Stomach (tissue), 8 donors: ENCODE measurements at regions not wholly inside any gene's neighbourhood (a gene's known extent, or its start where the extent isn't known, plus 50 kb on each side); places are given as distances from the start of the nearest gene placed in this dataset.

Experiments
- DNase-seq, 2 donors: peaks; one replicate each; pipeline versions ENCODE4 v3.0.0 to v3.0.0-alpha.2; 2013 to 2019
- H3K27ac ChIP-seq, 5 donors: fragments of 200-600 bp in 4 of 5; sonication (generic) in 4 of 5; one replicate each; pipeline ENCODE4 v1.5.1; 2013 to 2019; ENCODE audit warnings: mild to moderate bottlenecking in 1 of 5, moderate library complexity in 1 of 5
- H3K27me3 ChIP-seq, 3 donors: fragments of 200-600 bp; sonication (generic); one replicate each; pipeline ENCODE4 v1.5.1; 2017 to 2019; ENCODE audit warnings: mixed run types in 1 of 3
- H3K36me3 ChIP-seq, 4 donors: fragments of 200-600 bp; sonication (generic); 1 replicate in 3 of 4; 2 replicates in 1 of 4; pipeline ENCODE4 v1.5.1; 2016 to 2019
- H3K4me1 ChIP-seq, 4 donors: fragments of 200-600 bp; sonication (generic); one replicate each; pipeline ENCODE4 v1.5.1; 2016 to 2019
- H3K4me3 ChIP-seq, 4 donors: fragments of 200-600 bp; sonication (generic) in 3 of 4; one replicate each; pipeline ENCODE4 v1.5.1; 2016 to 2019; ENCODE audit warnings: mild to moderate bottlenecking in 1 of 4
- H3K9me3 ChIP-seq, 4 donors: fragments of 200-600 bp; sonication (generic); one replicate each; pipeline ENCODE4 v1.5.1; 2016 to 2019
- EP300 ChIP-seq: sonication (generic); formaldehyde crosslinking; IDR thresholded peaks from one replicate; pipeline ENCODE4 v1.6.1; 2017; ENCODE audit warnings: antibody characterized with exemption
- POLR2A ChIP-seq, 4 donors: fragments of 450-650 bp; IDR thresholded peaks; one replicate each; pipeline ENCODE4 v1.6.1; 2016; ENCODE audit warnings: antibody characterized with exemption in 4 of 4, control low read depth in 2 of 4, mild to moderate bottlenecking in 1 of 4, moderate library complexity in 1 of 4
- POLR2AphosphoS5 ChIP-seq, 3 donors: sonication (generic); formaldehyde crosslinking; IDR thresholded peaks; one replicate each; pipeline ENCODE4 v1.6.1; 2016; ENCODE audit warnings: antibody characterized with exemption in 3 of 3
- WGBS, 5 donors: extraction: QIAGEN DNeasy Blood & Tissue Kit in 3 of 5; methylation state at CpG; one replicate each; pipeline versions ENCODE4 v1.1.5 to v1.1.7; 2013 to 2018; 5-methylcytosine and 5-hydroxymethylcytosine counted together
- intact Hi-C: fragments of 100-400 bp; cut with DNase I; formaldehyde crosslinking; loops from one replicate; pipeline ENCODE4 v1.15.1; 2023; ENCODE audit warnings: low total_unique reads
- TF ChIP-seq, protein P1 (sequence below), 7 experiments: fragments of 450-650 bp in 4 of 7; fragments of 200-600 bp in 3 of 7; sonication (generic) in 3 of 7; IDR thresholded peaks; one replicate each; pipeline ENCODE4 v1.5.1; 2016 to 2019; ENCODE audit warnings: antibody characterized with exemption in 7 of 7, control low read depth in 2 of 7, mild to moderate bottlenecking in 1 of 7
- donor health status: healthy with polysubstance abuse.
- donor health status: Bipolar disorder and iron deficiency.
- donor health status: healthy.

DNA sequence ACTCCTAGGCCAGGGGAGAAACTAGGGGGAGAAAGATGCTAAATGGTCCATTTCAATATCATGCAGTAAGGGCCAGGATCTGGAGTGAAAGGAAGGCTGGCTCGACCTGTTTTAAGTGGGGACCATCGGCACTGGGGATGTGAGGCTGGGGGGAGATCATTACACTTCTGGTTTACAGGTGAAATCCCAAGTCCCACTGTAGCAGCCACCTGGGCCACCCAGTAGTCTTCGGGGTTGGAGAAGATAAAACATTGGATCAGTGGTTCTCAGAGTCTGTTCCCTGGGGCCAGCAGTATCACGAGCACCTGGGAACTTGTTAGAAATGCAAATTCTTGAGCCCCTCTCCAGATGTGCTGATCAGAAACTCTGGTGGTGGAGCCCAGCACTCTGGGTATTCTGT is 111.3 kb upstream of the ALDH1B1 start:
- 78 to 89% (median 83%) methylated on average over 4 of the region's 4 CpGs for WGBS, 5 donors
- H3K4me3 ChIP-seq = no peak overlapping the region
- H3K9me3 ChIP-seq = no peaks in the 10 kb centered on the region
- DNase-seq = no peak
- H3K27ac ChIP-seq = no peak overlapping the region
- H3K36me3 ChIP-seq = no peaks in the 10 kb centered on the region
- no peaks in the 10 kb centered on the region for H3K4me1 ChIP-seq
- TF ChIP-seq, protein P1, sequence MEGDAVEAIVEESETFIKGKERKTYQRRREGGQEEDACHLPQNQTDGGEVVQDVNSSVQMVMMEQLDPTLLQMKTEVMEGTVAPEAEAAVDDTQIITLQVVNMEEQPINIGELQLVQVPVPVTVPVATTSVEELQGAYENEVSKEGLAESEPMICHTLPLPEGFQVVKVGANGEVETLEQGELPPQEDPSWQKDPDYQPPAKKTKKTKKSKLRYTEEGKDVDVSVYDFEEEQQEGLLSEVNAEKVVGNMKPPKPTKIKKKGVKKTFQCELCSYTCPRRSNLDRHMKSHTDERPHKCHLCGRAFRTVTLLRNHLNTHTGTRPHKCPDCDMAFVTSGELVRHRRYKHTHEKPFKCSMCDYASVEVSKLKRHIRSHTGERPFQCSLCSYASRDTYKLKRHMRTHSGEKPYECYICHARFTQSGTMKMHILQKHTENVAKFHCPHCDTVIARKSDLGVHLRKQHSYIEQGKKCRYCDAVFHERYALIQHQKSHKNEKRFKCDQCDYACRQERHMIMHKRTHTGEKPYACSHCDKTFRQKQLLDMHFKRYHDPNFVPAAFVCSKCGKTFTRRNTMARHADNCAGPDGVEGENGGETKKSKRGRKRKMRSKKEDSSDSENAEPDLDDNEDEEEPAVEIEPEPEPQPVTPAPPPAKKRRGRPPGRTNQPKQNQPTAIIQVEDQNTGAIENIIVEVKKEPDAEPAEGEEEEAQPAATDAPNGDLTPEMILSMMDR (IDR thresholded peaks at IDR 0.05) = no peak
- TF ChIP-seq POLR2A (IDR thresholded peaks at IDR 0.05) (no peak), EP300 (no peak), POLR2AphosphoS5 (IDR thresholded peaks at IDR 0.05) (no peak)
- intact Hi-C loops = no loop called here
- peaks cover 0 to 4% (median 0%) of the 10 kb centered on the region in 3 donors for H3K27me3 ChIP-seq

- 62 to 78% (median 69%) methylated on average over 6 of the region's 6 CpGs for WGBS, 5 donors
- Histone ChIP-seq H3K27me3 (peaks cover 0 to 4% (median 0%) of the 10 kb centered on the region in 3 donors), H3K4me3 (no peak overlapping the region), H3K36me3 (no peaks in the 10 kb centered on the region), H3K9me3 (no peaks in the 10 kb centered on the region), H3K27ac (no peak overlapping the region), H3K4me1 (no peaks in the 10 kb centered on the region)
- no peak for TF ChIP-seq POLR2AphosphoS5 (IDR thresholded peaks at IDR 0.05)
- TF ChIP-seq EP300 = no peak
- TF ChIP-seq, protein P1 (IDR thresholded peaks at IDR 0.05) = no peak
- TF ChIP-seq POLR2A (IDR thresholded peaks at IDR 0.05) = no peak
- DNase-seq = no peak
- intact Hi-C loops = no loop called here
These were observed 112.2 kb upstream of the ALDH1B1 start for GRCh38 chr9:38280251-38280800.

DNA sequence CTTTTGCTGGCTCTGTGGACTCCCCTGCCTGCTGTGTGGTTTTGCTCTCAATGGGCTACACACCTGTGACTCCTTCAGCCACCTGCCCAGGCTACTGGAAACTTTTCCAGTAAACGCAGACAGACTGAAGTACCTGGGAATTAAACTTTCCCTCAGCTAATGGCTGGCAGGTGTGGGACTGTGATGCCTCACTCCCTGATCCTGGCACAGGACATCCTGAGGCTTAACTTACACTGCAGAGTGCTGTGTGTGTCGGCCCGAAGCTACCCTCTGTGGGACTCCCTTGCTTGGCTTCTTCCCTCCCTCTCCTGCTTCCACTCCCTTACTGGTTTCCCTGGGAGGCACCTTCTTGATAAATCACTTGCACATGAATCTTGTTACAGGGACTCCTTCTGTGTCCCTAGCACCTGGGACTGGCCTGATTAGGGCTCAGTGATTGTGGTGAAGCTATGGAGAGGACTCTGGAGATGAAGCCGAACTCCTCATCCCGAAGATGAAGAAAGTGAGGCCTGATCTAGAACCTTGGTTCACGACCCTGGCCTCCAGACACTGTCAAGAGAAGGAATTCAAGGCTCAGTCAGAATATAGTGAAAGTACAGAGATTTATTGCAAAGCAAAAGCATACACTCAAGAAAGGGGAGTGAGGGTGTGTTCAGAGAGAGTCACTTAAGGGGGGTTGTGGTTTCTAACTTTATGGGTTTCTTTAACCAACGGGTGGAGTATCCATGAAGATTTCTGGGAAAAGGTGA is 113.4 kb upstream of the ALDH1B1 start:
- intact Hi-C loops = no loop called here
- TF ChIP-seq POLR2A (IDR thresholded peaks at IDR 0.05) (no peak), POLR2AphosphoS5 (IDR thresholded peaks at IDR 0.05) (no peak), EP300 (no peak)
- TF ChIP-seq, protein P1 (IDR thresholded peaks at IDR 0.05) = no peak
- Histone ChIP-seq H3K4me1 (no peaks in the 10 kb centered on the region), H3K27ac (no peak overlapping the region), H3K36me3 (no peaks in the 10 kb centered on the region), H3K27me3 (peaks cover 0 to 4% (median 0%) of the 10 kb centered on the region in 3 donors), H3K9me3 (no peaks in the 10 kb centered on the region), H3K4me3 (no peak overlapping the region)
- DNase-seq = no peak
- 67 to 80% (median 76%) methylated on average over 7 of the region's 7 CpGs for WGBS, 5 donors

DNA sequence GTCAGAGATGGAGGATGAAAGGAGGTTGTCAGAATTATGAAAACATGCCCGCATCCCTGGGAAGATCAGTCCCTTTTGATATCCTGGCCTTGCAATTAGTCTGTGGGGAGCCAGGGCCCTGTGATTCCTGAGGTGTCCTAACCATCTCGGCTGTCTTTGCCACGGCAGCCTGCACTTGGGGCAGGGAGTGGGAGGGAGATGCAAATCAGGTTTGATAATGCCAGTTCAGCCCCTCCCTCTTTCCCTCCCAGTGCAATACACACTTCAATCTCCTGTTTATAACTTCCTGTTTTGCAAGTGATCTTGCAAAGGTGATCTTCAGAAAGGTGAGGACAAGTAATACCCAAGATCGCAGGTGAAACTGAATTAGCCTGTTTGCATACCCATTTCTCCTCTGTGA is 114.0 kb upstream of the ALDH1B1 start:
- H3K4me3 ChIP-seq = no peak overlapping the region
- H3K9me3 ChIP-seq = no peaks in the 10 kb centered on the region
- no peaks in the 10 kb centered on the region for H3K36me3 ChIP-seq
- TF ChIP-seq EP300 = no peak
- no peak for TF ChIP-seq POLR2AphosphoS5 (IDR thresholded peaks at IDR 0.05)
- TF ChIP-seq POLR2A (IDR thresholded peaks at IDR 0.05) = no peak
- TF ChIP-seq, protein P1 (IDR thresholded peaks at IDR 0.05) = no peak
- intact Hi-C loops = no loop called here
- 42 to 59% (median 56%) methylated on average over 4 of the region's 4 CpGs for WGBS, 5 donors
- no peak for DNase-seq
- peaks cover 0 to 4% (median 0%) of the 10 kb centered on the region in 3 donors for H3K27me3 ChIP-seq
- H3K27ac ChIP-seq = no peak overlapping the region
- no peaks in the 10 kb centered on the region for H3K4me1 ChIP-seq
